Nephron progenitor cell (in vitro differentiated cells): ENCODE measurements at regions not wholly inside any gene's neighbourhood (a gene's known extent, or its start where the extent isn't known, plus 50 kb on each side); places are given as distances from the start of the nearest gene placed in this dataset.

ENCODE experiments used
- DNase-seq: peaks from one replicate; pipeline ENCODE4 v3.0.0; 2021
- H3K27ac Mint-ChIP-seq: 2 replicates; pipeline ENCODE4 v1.8.0; 2021; ENCODE audit warnings: mild to moderate bottlenecking, moderate library complexity, mixed read lengths
- H3K27me3 Mint-ChIP-seq: 2 replicates; pipeline ENCODE4 v1.8.0; 2021; ENCODE audit warnings: mild to moderate bottlenecking, low read depth, mixed read lengths; ENCODE audit not compliant: poor library complexity
- H3K36me3 Mint-ChIP-seq: 2 replicates; pipeline ENCODE4 v1.8.0; 2021; ENCODE audit warnings: low read depth, mixed read lengths
- H3K4me1 Mint-ChIP-seq: 2 replicates; pipeline ENCODE4 v1.8.0; 2021; ENCODE audit warnings: mixed read lengths
- H3K4me3 Mint-ChIP-seq: 2 replicates; pipeline ENCODE4 v1.8.0; 2021; ENCODE audit warnings: mild to moderate bottlenecking, moderate library complexity, mixed read lengths
- H3K9me3 Mint-ChIP-seq: 2 replicates; pipeline ENCODE4 v1.8.0; 2021; ENCODE audit warnings: mild to moderate bottlenecking, moderate library complexity, mixed read lengths
- TF ChIP-seq, protein P1 (sequence below): fragments of 200-600 bp; sonication (generic); IDR thresholded peaks from 2 replicates; pipeline ENCODE4 v1.5.0; 2021; ENCODE audit warnings: antibody characterized with exemption

DNA sequence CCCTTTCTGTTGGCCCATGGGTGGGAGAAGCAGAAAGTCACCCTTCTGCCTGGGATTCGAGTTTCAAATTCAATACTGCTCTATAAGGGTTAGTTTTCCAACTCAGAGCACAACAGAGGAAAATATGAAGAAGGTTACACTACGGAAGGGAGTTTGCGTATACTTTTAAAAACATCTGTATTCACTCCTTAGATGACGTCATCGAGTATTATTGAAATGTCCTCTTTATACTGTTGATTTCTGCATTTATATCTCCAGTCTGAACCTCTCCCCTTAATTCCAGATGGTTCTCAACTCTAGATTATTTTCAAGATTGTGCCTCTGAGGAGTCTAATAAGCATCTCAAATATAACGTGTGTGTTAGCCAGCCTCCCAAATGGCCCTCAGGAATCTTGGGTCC lies 249.1 kb downstream of the MAP2K4 start:
- no peaks in the 10 kb centered on the region for H3K4me1 Mint-ChIP-seq
- no peaks in the 10 kb centered on the region for H3K27me3 Mint-ChIP-seq
- DNase-seq = no peak
- no peak overlapping the region for H3K27ac Mint-ChIP-seq
- H3K36me3 Mint-ChIP-seq = peaks cover 4% of the 10 kb centered on the region
- no peak overlapping the region for H3K4me3 Mint-ChIP-seq
- TF ChIP-seq, protein P1, sequence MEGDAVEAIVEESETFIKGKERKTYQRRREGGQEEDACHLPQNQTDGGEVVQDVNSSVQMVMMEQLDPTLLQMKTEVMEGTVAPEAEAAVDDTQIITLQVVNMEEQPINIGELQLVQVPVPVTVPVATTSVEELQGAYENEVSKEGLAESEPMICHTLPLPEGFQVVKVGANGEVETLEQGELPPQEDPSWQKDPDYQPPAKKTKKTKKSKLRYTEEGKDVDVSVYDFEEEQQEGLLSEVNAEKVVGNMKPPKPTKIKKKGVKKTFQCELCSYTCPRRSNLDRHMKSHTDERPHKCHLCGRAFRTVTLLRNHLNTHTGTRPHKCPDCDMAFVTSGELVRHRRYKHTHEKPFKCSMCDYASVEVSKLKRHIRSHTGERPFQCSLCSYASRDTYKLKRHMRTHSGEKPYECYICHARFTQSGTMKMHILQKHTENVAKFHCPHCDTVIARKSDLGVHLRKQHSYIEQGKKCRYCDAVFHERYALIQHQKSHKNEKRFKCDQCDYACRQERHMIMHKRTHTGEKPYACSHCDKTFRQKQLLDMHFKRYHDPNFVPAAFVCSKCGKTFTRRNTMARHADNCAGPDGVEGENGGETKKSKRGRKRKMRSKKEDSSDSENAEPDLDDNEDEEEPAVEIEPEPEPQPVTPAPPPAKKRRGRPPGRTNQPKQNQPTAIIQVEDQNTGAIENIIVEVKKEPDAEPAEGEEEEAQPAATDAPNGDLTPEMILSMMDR = no peak
- peaks cover 29% of the 10 kb centered on the region for H3K9me3 Mint-ChIP-seq

DNA sequence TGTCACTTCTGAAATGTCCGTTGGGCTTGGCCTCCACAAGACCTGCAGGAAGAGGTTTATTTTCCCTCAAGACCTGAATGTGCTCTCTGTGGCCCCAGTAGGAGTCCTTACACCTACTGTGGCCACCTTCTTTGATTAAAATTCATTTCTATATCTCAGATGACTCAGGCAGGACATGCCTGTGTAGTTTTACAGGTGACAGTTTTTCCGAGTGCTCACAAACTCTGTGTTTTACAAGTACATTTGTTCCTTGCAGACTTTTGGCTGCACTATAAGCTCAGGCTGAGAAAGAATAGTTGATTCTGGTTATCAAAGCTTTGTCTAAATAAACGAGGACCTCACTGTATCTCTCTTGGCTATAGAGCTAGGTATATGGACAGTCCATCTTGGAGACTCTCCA lies 257.1 kb downstream of the MAP2K4 start:
- Mint-ChIP-seq H3K9me3 (peaks cover 18% of the 10 kb centered on the region), H3K4me3 (no peak overlapping the region), H3K27me3 (peaks cover 7% of the 10 kb centered on the region), H3K4me1 (no peaks in the 10 kb centered on the region), H3K36me3 (peaks cover 4% of the 10 kb centered on the region), H3K27ac (no peak overlapping the region)
- TF ChIP-seq, protein P1 = no peak
- no peak for DNase-seq

DNA sequence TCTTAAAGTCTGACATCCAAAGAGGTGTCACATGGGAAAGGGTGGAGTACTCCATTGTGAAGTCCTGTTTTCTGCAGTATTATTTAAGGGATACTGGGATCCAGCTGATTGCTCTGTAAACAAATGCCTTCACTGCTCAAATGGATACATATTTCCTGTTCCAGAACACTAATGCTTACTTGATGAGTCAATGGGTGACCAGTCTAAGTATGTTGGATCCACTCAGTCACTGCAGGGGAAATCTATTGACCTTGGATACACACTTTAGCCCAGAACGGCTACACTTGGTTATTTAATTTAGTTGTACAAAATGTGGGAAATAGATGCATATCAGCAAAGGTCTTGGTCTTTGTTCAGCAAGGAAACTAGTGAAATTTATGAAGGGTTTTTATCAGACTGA lies 261.4 kb downstream of the MAP2K4 start:
- TF ChIP-seq, protein P1 = no peak
- Mint-ChIP-seq H3K27me3 (peaks cover 7% of the 10 kb centered on the region), H3K27ac (no peak overlapping the region), H3K4me1 (no peaks in the 10 kb centered on the region), H3K4me3 (no peak overlapping the region), H3K36me3 (no peaks in the 10 kb centered on the region), H3K9me3 (no peaks in the 10 kb centered on the region)
- DNase-seq = no peak

DNA sequence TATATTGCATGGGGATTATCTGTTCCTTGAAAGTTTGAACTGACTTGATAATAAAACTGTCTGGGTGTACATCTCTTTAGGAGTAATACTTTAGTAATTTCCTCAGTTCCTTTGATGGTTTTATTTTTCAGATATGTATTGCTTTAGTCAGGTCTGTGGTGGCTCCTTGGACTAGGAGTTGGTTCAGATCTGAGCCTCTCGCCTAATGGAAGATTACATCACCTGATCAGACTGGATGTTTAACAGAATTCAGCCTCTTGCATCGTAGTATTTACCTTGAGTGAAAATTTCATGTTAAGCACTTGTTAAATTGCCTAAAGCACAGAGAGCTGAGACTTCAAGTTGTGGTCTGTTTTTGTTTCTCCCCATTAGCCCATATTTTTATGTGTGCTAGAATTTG lies 267.3 kb downstream of the MAP2K4 start:
- Mint-ChIP-seq H3K27me3 (no peaks in the 10 kb centered on the region), H3K9me3 (no peaks in the 10 kb centered on the region), H3K27ac (no peak overlapping the region), H3K4me1 (no peaks in the 10 kb centered on the region), H3K4me3 (no peak overlapping the region), H3K36me3 (no peaks in the 10 kb centered on the region)
- DNase-seq = no peak
- TF ChIP-seq, protein P1 = no peak

DNA sequence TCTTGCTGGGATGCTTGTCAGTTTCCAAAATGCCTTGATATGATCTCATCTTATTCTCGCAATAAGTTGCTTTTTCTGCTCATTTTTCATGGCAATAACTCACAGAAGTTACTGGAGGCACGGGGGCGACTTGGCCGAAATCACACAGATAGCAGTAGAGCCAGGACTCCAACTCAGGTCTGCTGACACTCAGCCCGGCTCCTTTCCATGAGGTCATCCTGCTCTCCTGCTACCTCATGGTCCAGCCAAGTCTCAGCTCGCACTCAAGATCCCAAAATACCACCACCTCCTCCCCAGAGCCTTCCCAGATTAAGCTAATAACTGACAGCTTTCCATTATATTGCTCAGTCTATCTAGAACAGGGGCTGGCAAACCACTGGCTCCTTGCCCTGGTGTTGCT lies 269.5 kb downstream of the MAP2K4 start:
- TF ChIP-seq, protein P1 = no peak
- no peaks in the 10 kb centered on the region for H3K27me3 Mint-ChIP-seq
- no peak overlapping the region for H3K4me3 Mint-ChIP-seq
- H3K9me3 Mint-ChIP-seq = no peaks in the 10 kb centered on the region
- no peak overlapping the region for H3K27ac Mint-ChIP-seq
- no peaks in the 10 kb centered on the region for H3K4me1 Mint-ChIP-seq
- no peak for DNase-seq
- H3K36me3 Mint-ChIP-seq = no peaks in the 10 kb centered on the region

DNA sequence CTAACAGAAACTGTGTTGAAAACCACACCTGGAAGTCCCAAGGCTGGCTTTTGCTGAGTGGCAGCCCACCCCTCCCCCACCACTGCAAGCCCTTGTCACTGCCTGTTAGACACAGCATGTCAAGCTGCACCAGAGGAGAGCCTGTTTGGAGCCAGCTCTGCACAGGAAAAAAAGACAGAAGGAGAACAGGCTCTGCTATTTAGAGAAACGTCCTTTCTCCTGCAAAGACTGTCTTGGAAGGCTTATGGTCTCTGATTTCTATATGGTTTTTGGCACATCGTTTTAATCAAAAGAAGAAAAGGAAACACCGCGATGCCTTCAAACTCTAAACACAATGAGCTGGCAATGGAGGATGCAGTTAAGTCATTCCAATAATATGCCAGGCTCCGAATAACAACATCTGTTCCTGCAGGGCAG lies 275.5 kb downstream of the MAP2K4 start:
- H3K36me3 Mint-ChIP-seq = no peaks in the 10 kb centered on the region
- DNase-seq = peak; percentile 22

More for the DNA sequence above, 275.5 kb downstream of the MAP2K4 start:
- TF ChIP-seq, protein P1 = no peak
- H3K4me1 Mint-ChIP-seq = peaks cover 21% of the 10 kb centered on the region
- H3K27ac Mint-ChIP-seq = no peak overlapping the region
- H3K4me3 Mint-ChIP-seq = no peak overlapping the region
- no peaks in the 10 kb centered on the region for H3K9me3 Mint-ChIP-seq
- no peaks in the 10 kb centered on the region for H3K27me3 Mint-ChIP-seq
